Parathyroid adenoma (tissue), 2 donors: ENCODE measurements at regions not wholly inside any gene's neighbourhood (a gene's known extent, or its start where the extent isn't known, plus 50 kb on each side); places are given as distances from the start of the nearest gene placed in this dataset.
"Not testable (repeated sequence)": the region's sequence is repeated elsewhere in the genome, so short reads cannot be mapped to it uniquely, and the experiment has no call there.

Experiments used
- H2AFZ ChIP-seq: fragments of 300-600 bp; sonication (generic); one replicate; pipeline ENCODE4 v1.7.0; 2017; ENCODE audit warnings: antibody characterized with exemption, mild to moderate bottlenecking
- H3K27ac ChIP-seq: fragments of 300-600 bp; sonication (generic); one replicate; pipeline ENCODE4 v1.7.0; 2017
- H3K27me3 ChIP-seq: fragments of 300-600 bp; sonication (generic); one replicate; pipeline ENCODE4 v1.7.0; 2017; ENCODE audit warnings: low read length; ENCODE audit not compliant: control insufficient read depth, insufficient read depth
- H3K36me3 ChIP-seq: fragments of 300-600 bp; sonication (generic); one replicate; pipeline ENCODE4 v1.7.0; 2017; ENCODE audit warnings: low read length; ENCODE audit not compliant: control insufficient read depth, insufficient read depth
- H3K4me1 ChIP-seq: fragments of 300-600 bp; sonication (generic); one replicate; pipeline ENCODE4 v1.7.0; 2017; ENCODE audit warnings: control low read depth
- H3K4me2 ChIP-seq: fragments of 300-600 bp; sonication (generic); one replicate; pipeline ENCODE4 v1.7.0; 2017; ENCODE audit warnings: low read length
- H3K4me3 ChIP-seq: fragments of 300-600 bp; sonication (generic); one replicate; pipeline ENCODE4 v1.7.0; 2017; ENCODE audit warnings: low read depth, low read length
- H3K79me2 ChIP-seq: fragments of 300-600 bp; sonication (generic); one replicate; pipeline ENCODE4 v1.7.0; 2017; ENCODE audit warnings: control low read depth
- H3K9ac ChIP-seq: fragments of 300-600 bp; sonication (generic); one replicate; pipeline ENCODE4 v1.7.0; 2017; ENCODE audit warnings: mild to moderate bottlenecking
- H3K9me3 ChIP-seq: fragments of 300-600 bp; sonication (generic); one replicate; pipeline ENCODE4 v1.7.0; 2017; ENCODE audit warnings: low read length; ENCODE audit not compliant: control insufficient read depth
- CTCF ChIP-seq: fragments of 300-600 bp; sonication (generic); IDR thresholded peaks from one replicate; pipeline ENCODE4 v1.7.0; 2017; ENCODE audit warnings: antibody characterized with exemption, mild to moderate bottlenecking
- donor health status: primary hyperparathyroidism.

- no peaks in the 10 kb centered on the region for H3K4me1 ChIP-seq
Observed at GRCh38 chr3:144593881-144594280, 622.3 kb downstream of the DIPK2A start.

GRCh38 chr3:144620236-144620635 is 648.6 kb downstream of the DIPK2A start:
- not testable (repeated sequence) for H3K27ac ChIP-seq

More at GRCh38 chr3:144593881-144594280, 622.3 kb downstream of the DIPK2A start:
- Histone ChIP-seq H3K27ac (no peak overlapping the region), H3K27me3 (no peaks in the 10 kb centered on the region), H3K79me2 (no peaks in the 10 kb centered on the region), H2AFZ (no peak overlapping the region), H3K36me3 (no peaks in the 10 kb centered on the region), H3K4me2 (no peak overlapping the region), H3K4me3 (no peak overlapping the region), H3K9me3 (no peaks in the 10 kb centered on the region), H3K9ac (no peak overlapping the region)
- no peak for TF ChIP-seq CTCF

GRCh38 chr3:144622845-144623244 is 651.2 kb downstream of the DIPK2A start:
- Histone ChIP-seq H3K9ac (no peak overlapping the region), H3K4me3 (no peak overlapping the region), H3K27ac (no peak overlapping the region), H3K4me2 (no peak overlapping the region), H2AFZ (no peak overlapping the region), H3K36me3 (no peaks in the 10 kb centered on the region), H3K4me1 (no peaks in the 10 kb centered on the region), H3K79me2 (no peaks in the 10 kb centered on the region), H3K9me3 (no peaks in the 10 kb centered on the region), H3K27me3 (no peaks in the 10 kb centered on the region)
- TF ChIP-seq CTCF: no peak

More at GRCh38 chr3:144620236-144620635, 648.6 kb downstream of the DIPK2A start:
- not testable (repeated sequence) for H3K27me3 ChIP-seq, H3K9me3 ChIP-seq, H3K36me3 ChIP-seq, H3K9ac ChIP-seq, H3K79me2 ChIP-seq, H3K4me3 ChIP-seq, H2AFZ ChIP-seq, H3K4me2 ChIP-seq, H3K4me1 ChIP-seq

GRCh38 chr3:144624656-144625055 is 653.0 kb downstream of the DIPK2A start:
- Histone ChIP-seq H3K27ac (no peak overlapping the region), H3K27me3 (no peaks in the 10 kb centered on the region), H3K4me3 (no peak overlapping the region), H3K4me1 (no peaks in the 10 kb centered on the region), H3K36me3 (no peaks in the 10 kb centered on the region), H3K9me3 (no peaks in the 10 kb centered on the region), H3K4me2 (no peak overlapping the region), H2AFZ (no peak overlapping the region), H3K9ac (no peak overlapping the region), H3K79me2 (no peaks in the 10 kb centered on the region)
- no peak for TF ChIP-seq CTCF

- Histone ChIP-seq H3K36me3 (no peaks in the 10 kb centered on the region), H3K4me3 (no peak overlapping the region), H2AFZ (no peak overlapping the region), H3K4me2 (no peak overlapping the region), H3K9me3 (no peaks in the 10 kb centered on the region), H3K9ac (no peak overlapping the region), H3K27ac (no peak overlapping the region), H3K27me3 (no peaks in the 10 kb centered on the region), H3K79me2 (no peaks in the 10 kb centered on the region), H3K4me1 (no peaks in the 10 kb centered on the region)
- TF ChIP-seq CTCF: no peak
Observed at GRCh38 chr3:144626835-144627234, 655.2 kb downstream of the DIPK2A start.
